DMS79 treated with DMSO at 0.1 percent for 48 hours (cell line): ENCODE measurements at regions not wholly inside any gene's neighbourhood (a gene's known extent, or its start where the extent isn't known, plus 50 kb on each side); places are given as distances from the start of the nearest gene placed in this dataset.

ENCODE experiments used
- DNase-seq: peaks from one replicate; lab custom pipeline; 2025; lab: John Stamatoyannopoulos, UW

- DNase-seq = no peak
Measured at GRCh38 chr14:101066826-101067510, 163.4 kb upstream of the RTL1 start.

- DNase-seq = no peak
Measured at GRCh38 chr14:101068313-101069227, 165.0 kb upstream of the RTL1 start.

GRCh38 chr14:101069228-101069549 lies 165.7 kb upstream of the RTL1 start:
- DNase-seq = no peak

- DNase-seq = no peak
Measured at GRCh38 chr14:101069666-101070362, 166.3 kb upstream of the RTL1 start.

GRCh38 chr14:101070540-101071492 lies 167.3 kb upstream of the RTL1 start:
- DNase-seq = no peak

GRCh38 chr14:101071493-101071906 lies 168.0 kb upstream of the RTL1 start:
- no peak for DNase-seq

GRCh38 chr14:101072070-101072469 lies 168.5 kb upstream of the RTL1 start:
- DNase-seq = no peak

- no peak for DNase-seq
Measured at GRCh38 chr14:101072531-101072930, 169.0 kb upstream of the RTL1 start.

- DNase-seq = peak; percentile 59
Measured at GRCh38 chr14:101072945-101073597, 169.5 kb upstream of the RTL1 start.

GRCh38 chr14:101073598-101073965 lies 170.1 kb upstream of the RTL1 start:
- DNase-seq = no peak

GRCh38 chr14:101074196-101075024 lies 170.9 kb upstream of the RTL1 start:
- peak; percentile 37 for DNase-seq

GRCh38 chr14:101075025-101075800 lies 171.7 kb upstream of the RTL1 start:
- DNase-seq = no peak

- DNase-seq = no peak
Measured at GRCh38 chr14:101075801-101076413, 172.4 kb upstream of the RTL1 start.

- DNase-seq = peak; percentile 24
Measured at GRCh38 chr14:101076451-101077198, 173.1 kb upstream of the RTL1 start.

GRCh38 chr14:101077481-101078074 lies 174.1 kb upstream of the RTL1 start:
- peak; percentile 81 for DNase-seq

- no peak for DNase-seq
Measured at GRCh38 chr14:101078170-101078891, 174.8 kb upstream of the RTL1 start.

GRCh38 chr14:101078892-101079221 lies 175.3 kb upstream of the RTL1 start:
- no peak for DNase-seq
